Breast epithelium (tissue), 3 donors: ENCODE measurements at regions not wholly inside any gene's neighbourhood (a gene's known extent, or its start where the extent isn't known, plus 50 kb on each side); places are given as distances from the start of the nearest gene placed in this dataset.

Experiments used
- CTCF ChIP-seq, 3 donors: fragments of 450-650 bp; IDR thresholded peaks; one replicate each; pipeline ENCODE4 v1.5.1; 2016 to 2017; ENCODE audit warnings: antibody characterized with exemption in 3 of 3, mild to moderate bottlenecking in 3 of 3, moderate library complexity in 3 of 3
- POLR2A ChIP-seq: fragments of 450-650 bp; IDR thresholded peaks from one replicate; pipeline ENCODE4 v1.6.1; 2016; ENCODE audit warnings: antibody characterized with exemption, mild to moderate bottlenecking, moderate library complexity
- POLR2AphosphoS5 ChIP-seq, 3 donors: sonication (generic); formaldehyde crosslinking; IDR thresholded peaks; one replicate each; pipeline ENCODE4 v1.6.1; 2017; ENCODE audit warnings: antibody characterized with exemption in 3 of 3

DNA sequence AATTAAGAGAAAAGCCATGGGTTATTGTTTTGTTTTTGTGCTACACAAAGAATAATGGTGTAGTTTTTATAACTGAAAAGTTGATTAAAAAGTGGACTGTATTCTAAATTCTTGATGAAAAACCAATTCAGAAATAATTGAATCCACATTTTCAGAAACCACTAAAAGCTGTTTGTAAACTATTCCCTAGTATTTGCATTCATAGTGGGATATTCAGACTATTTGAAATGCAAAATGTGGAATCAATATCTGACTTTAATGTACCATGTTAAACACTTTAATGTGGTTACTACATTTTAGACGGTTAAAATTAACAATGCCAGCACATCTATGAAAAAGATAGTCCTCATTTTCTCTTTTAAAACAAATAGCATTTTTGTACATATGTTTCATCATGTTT is 104.6 kb downstream of the ZIC4 start:
- TF ChIP-seq CTCF (IDR thresholded peaks at IDR 0.05), result no peak
- TF ChIP-seq POLR2A, result no peak
- TF ChIP-seq POLR2AphosphoS5 (IDR thresholded peaks at IDR 0.05), result no peak
